ENCODE measurements at regions not wholly inside any gene's neighbourhood (a gene's known extent, or its start where the extent isn't known, plus 50 kb on each side); places are given as distances from the start of the nearest gene placed in this dataset.

DNA sequence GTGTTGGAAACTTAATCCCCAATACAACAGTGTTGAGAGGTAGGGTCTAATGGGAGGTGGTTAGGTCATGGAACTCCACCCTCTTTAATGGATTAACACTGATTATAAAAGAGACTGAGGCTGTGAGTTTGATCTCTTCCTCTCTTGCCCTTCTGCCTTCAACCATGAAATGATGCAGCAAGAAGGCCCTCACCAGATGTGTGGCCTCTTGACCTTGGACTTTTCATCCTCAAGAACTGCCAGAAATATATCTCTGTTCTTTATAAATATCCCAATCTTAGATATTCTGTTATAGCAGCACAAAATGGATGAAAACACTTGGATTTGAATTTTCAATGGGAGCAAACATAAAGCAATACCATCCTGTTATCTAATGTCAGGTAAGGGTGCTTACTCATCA lies 67.6 kb downstream of the NMUR2 start:
- no peak for DNase-seq (ENCODE audit: low spot score)
- no peak for TF ChIP-seq CTCF (IDR thresholded peaks at IDR 0.05)
- no peaks in the 10 kb centered on the region for H3K4me1 ChIP-seq (replicated peaks)
- no peaks in the 10 kb centered on the region for H3K9me3 ChIP-seq
- no peaks in the 10 kb centered on the region for H3K36me3 ChIP-seq
- H3K27ac ChIP-seq: no peak overlapping the region
- intact Hi-C loops (cut with DNase I): no loop called here
- no peak overlapping the region for H3K4me3 ChIP-seq
- H3K27me3 ChIP-seq (replicated peaks; ENCODE audit: insufficient read depth): no peaks in the 10 kb centered on the region

DNA sequence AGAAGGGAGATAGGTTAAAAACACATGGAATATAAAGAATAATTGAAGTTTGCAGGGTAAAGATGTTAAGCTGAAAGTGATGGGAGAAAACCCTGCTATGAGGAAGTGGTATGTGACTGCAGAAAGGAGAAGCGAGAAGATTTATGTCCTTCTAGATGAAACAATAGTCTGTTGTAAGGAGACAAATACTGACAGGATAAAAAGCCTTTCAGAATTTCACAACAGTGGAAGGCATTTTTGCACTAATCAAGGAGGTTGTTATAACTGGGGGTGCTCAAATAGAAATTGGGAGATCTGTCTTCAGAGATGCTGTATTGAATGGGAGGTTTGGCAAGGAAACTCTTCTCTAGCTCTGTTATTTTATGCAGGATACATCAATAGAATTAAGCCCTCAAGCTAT lies 69.6 kb downstream of the NMUR2 start:
- TF ChIP-seq POLR2AphosphoS5 (IDR thresholded peaks at IDR 0.05) (no peak), POLR2A (IDR thresholded peaks at IDR 0.05) (no peak), CTCF (IDR thresholded peaks at IDR 0.05) (no peak)
- Histone ChIP-seq H3K36me3 (no peaks in the 10 kb centered on the region), H3K27ac (no peak overlapping the region), H3K27me3 (replicated peaks; ENCODE audit: insufficient read depth) (no peaks in the 10 kb centered on the region), H3K9me3 (no peaks in the 10 kb centered on the region), H3K4me3 (no peak overlapping the region), H3K4me1 (replicated peaks) (no peaks in the 10 kb centered on the region)
- no peak for DNase-seq (ENCODE audit: low spot score)
- intact Hi-C loops (cut with DNase I): no loop called here
- WGBS: 56% methylated on average over 1 of the region's 1 CpG

GRCh38 chr5:152332716-152333460 lies 72.2 kb downstream of the NMUR2 start:
- no peaks in the 10 kb centered on the region for H3K4me1 ChIP-seq (replicated peaks)
- DNase-seq (ENCODE audit: low spot score): no peak
- H3K4me3 ChIP-seq: no peak overlapping the region
- TF ChIP-seq POLR2A (IDR thresholded peaks at IDR 0.05): no peak
- peak; percentile 21 for TF ChIP-seq POLR2AphosphoS5 (IDR thresholded peaks at IDR 0.05)
- no peaks in the 10 kb centered on the region for H3K27me3 ChIP-seq (replicated peaks; ENCODE audit: insufficient read depth)
- 46% methylated on average over 5 of the region's 5 CpGs for WGBS
- H3K36me3 ChIP-seq: no peaks in the 10 kb centered on the region
- H3K9me3 ChIP-seq: no peaks in the 10 kb centered on the region
- intact Hi-C loops (cut with DNase I): no loop called here
- no peak overlapping the region for H3K27ac ChIP-seq

- Histone ChIP-seq H3K36me3 (no peaks in the 10 kb centered on the region), H3K4me1 (replicated peaks) (no peaks in the 10 kb centered on the region), H3K9me3 (no peaks in the 10 kb centered on the region), H3K27ac (no peak overlapping the region), H3K4me3 (no peak overlapping the region), H3K27me3 (replicated peaks; ENCODE audit: insufficient read depth) (no peaks in the 10 kb centered on the region)
- 81% methylated on average over 2 of the region's 2 CpGs for WGBS
- intact Hi-C loops (cut with DNase I): no loop called here
- no peak for TF ChIP-seq POLR2A (IDR thresholded peaks at IDR 0.05)
- TF ChIP-seq POLR2AphosphoS5 (IDR thresholded peaks at IDR 0.05): no peak
- TF ChIP-seq CTCF (IDR thresholded peaks at IDR 0.05): no peak
- DNase-seq (ENCODE audit: low spot score): no peak
Measured at GRCh38 chr5:152331718-152332117, 73.4 kb downstream of the NMUR2 start.

DNA sequence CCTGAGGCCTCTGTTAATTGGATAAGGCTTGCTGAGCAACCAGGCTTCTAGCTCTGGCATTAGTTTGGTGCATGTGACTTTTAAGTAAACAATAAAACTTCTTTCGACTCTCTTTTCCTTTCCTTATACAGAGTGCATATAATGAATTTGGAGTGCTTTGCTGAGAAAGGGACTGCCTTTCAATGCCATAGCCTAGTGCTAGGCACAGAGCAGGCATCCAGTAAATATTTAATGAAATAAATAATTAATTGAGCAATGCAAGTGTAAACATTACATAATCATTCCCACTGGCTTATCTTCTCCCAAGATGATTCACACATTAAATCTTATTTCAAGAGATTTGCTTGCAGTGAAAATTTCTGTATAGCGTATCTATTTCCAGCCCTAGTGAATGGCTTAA lies 74.1 kb downstream of the NMUR2 start:
- Histone ChIP-seq H3K4me3 (no peak overlapping the region), H3K27ac (no peak overlapping the region), H3K27me3 (replicated peaks; ENCODE audit: insufficient read depth) (no peaks in the 10 kb centered on the region), H3K36me3 (no peaks in the 10 kb centered on the region), H3K9me3 (no peaks in the 10 kb centered on the region), H3K4me1 (replicated peaks) (no peaks in the 10 kb centered on the region)
- intact Hi-C loops (cut with DNase I): no loop called here
- TF ChIP-seq CTCF (IDR thresholded peaks at IDR 0.05): no peak
- no peak for TF ChIP-seq POLR2A (IDR thresholded peaks at IDR 0.05)
- no peak for TF ChIP-seq POLR2AphosphoS5 (IDR thresholded peaks at IDR 0.05)
- no peak for DNase-seq (ENCODE audit: low spot score)
- WGBS: 58% methylated on average over 2 of the region's 2 CpGs
